Nephron (organoid): ENCODE measurements at regions not wholly inside any gene's neighbourhood (a gene's known extent, or its start where the extent isn't known, plus 50 kb on each side); places are given as distances from the start of the nearest gene placed in this dataset.

Source experiments
- H3K27ac Mint-ChIP-seq, 3 experiments: 2 replicates each; pipeline ENCODE4 v1.8.0; 2020; ENCODE audit warnings: mixed read lengths in 3 of 3, mild to moderate bottlenecking in 2 of 3, moderate library complexity in 1 of 3
- H3K27me3 Mint-ChIP-seq: 2 replicates; pipeline ENCODE4 v1.8.0; 2021; ENCODE audit warnings: low read depth, mild to moderate bottlenecking, moderate library complexity, mixed read lengths
- H3K36me3 Mint-ChIP-seq: 2 replicates; pipeline ENCODE4 v1.8.0; 2020; ENCODE audit warnings: low read depth, mixed read lengths
- H3K4me1 Mint-ChIP-seq: 2 replicates; pipeline ENCODE4 v1.8.0; 2020; ENCODE audit warnings: mixed read lengths
- H3K4me3 Mint-ChIP-seq, 3 experiments: 2 replicates each; pipeline ENCODE4 v1.8.0; 2020; ENCODE audit warnings: mild to moderate bottlenecking in 3 of 3, mixed read lengths in 3 of 3, moderate library complexity in 2 of 3
- H3K9me3 Mint-ChIP-seq: 2 replicates; pipeline ENCODE4 v1.8.0; 2020; ENCODE audit warnings: mixed read lengths
- TF ChIP-seq, protein P1 (sequence below), 3 experiments: fragments of 200-600 bp; sonication (generic); IDR thresholded peaks; one replicate each; pipeline ENCODE4 v1.5.0; 2021; ENCODE audit warnings: antibody characterized with exemption in 3 of 3; ENCODE audit not compliant: unreplicated experiment in 3 of 3

DNA sequence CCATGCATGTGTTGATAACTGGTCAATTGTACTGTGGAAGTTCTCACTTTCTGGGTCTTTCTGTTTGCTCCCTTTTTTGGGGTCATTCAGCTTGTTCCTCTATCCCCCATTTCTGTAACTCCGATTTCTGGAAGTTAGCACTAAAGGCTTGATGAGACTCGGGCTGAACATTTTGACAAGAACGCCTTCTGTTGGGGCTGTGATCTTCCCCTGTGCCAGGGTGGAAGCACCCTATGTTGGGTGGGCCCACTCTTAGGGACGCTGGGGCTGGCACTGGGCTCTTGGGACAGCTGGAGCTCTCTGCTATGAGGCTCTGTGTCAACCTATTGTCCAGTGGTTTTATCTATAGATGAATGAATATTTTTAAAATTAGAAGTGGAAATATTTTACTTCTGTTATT is 60.1 kb upstream of the FRMD1 start:
- TF ChIP-seq, protein P1, sequence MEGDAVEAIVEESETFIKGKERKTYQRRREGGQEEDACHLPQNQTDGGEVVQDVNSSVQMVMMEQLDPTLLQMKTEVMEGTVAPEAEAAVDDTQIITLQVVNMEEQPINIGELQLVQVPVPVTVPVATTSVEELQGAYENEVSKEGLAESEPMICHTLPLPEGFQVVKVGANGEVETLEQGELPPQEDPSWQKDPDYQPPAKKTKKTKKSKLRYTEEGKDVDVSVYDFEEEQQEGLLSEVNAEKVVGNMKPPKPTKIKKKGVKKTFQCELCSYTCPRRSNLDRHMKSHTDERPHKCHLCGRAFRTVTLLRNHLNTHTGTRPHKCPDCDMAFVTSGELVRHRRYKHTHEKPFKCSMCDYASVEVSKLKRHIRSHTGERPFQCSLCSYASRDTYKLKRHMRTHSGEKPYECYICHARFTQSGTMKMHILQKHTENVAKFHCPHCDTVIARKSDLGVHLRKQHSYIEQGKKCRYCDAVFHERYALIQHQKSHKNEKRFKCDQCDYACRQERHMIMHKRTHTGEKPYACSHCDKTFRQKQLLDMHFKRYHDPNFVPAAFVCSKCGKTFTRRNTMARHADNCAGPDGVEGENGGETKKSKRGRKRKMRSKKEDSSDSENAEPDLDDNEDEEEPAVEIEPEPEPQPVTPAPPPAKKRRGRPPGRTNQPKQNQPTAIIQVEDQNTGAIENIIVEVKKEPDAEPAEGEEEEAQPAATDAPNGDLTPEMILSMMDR (IDR thresholded peaks at IDR 0.05; ENCODE audit: unreplicated experiment in 3 of 3) = no peak
- peaks cover 3% of the 10 kb centered on the region for H3K9me3 Mint-ChIP-seq

DNA sequence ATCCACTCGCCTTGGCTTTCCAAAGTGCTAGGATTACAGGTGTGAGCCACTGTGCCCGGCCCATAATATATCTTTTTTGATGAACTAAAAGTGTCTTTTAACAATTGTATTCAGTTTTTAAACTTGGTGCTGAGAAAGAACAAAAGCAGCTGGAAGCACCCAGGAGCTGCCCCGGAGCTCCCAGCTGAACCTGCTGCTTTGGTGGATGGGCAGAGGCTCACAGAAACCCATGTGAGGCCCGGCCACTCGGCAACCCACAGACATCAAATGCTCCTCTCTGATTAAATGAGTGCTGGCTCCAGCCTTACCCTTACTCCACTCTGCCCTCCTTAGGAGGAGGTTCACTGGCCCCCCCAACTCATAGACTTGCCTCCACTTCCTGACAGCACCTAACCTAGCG is 59.4 kb upstream of the FRMD1 start:
- H3K9me3 Mint-ChIP-seq = no peaks in the 10 kb centered on the region
- H3K36me3 Mint-ChIP-seq = no peaks in the 10 kb centered on the region
- TF ChIP-seq, protein P1 (IDR thresholded peaks at IDR 0.05; ENCODE audit: unreplicated experiment in 3 of 3) = no peak
- no peak overlapping the region for H3K4me3 Mint-ChIP-seq
- peaks cover 12% of the 10 kb centered on the region for H3K27me3 Mint-ChIP-seq
- no peak overlapping the region for H3K27ac Mint-ChIP-seq
- H3K4me1 Mint-ChIP-seq = peaks cover 9% of the 10 kb centered on the region

More for the DNA sequence above, 60.1 kb upstream of the FRMD1 start:
- no peaks in the 10 kb centered on the region for H3K36me3 Mint-ChIP-seq
- H3K4me3 Mint-ChIP-seq = no peak overlapping the region
- H3K27me3 Mint-ChIP-seq = peaks cover 9% of the 10 kb centered on the region
- peaks cover 4% of the 10 kb centered on the region for H3K4me1 Mint-ChIP-seq
- no peak overlapping the region for H3K27ac Mint-ChIP-seq

DNA sequence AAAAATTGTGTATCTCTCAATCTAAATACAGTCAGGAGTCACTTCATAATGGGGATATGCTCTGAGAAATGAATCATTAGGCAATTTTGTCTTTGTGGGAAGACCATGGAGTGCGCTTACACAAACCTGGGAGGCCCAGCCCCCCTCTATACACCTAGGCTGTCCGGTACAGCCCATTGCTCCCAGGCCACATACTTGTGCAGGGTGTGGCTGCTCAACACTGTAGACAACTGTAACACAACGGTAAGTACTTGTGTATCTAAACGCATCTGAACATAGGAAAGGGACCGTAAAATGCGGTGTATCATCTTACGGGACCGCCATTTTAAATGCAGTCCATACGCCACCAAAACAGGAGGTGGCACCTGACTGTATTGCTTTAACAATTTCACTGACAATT is 58.0 kb upstream of the FRMD1 start:
- Mint-ChIP-seq H3K36me3 (no peaks in the 10 kb centered on the region), H3K27me3 (peaks cover 19% of the 10 kb centered on the region), H3K27ac (no peak overlapping the region), H3K9me3 (no peaks in the 10 kb centered on the region), H3K4me3 (no peak overlapping the region), H3K4me1 (peaks cover 23% of the 10 kb centered on the region)
- TF ChIP-seq, protein P1 (IDR thresholded peaks at IDR 0.05; ENCODE audit: unreplicated experiment in 3 of 3) = no peak

DNA sequence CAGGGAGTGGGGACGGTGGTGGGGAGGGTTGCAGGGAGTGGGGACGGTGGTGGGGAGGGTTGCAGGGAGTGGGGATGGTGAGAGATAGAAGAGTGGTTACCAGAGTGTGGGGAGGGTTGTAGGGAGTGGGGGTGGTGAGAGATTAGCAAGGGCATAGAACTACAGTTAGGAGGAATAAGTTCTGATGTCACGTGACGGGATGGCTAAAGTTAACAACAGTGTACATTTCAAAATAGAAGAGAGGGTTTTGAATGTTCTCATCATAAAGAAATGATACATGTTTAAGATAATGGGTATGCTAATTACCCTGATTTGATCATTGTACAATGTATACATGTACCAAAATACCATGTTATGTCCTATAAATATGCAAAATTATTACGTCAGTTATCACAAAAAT is 57.6 kb upstream of the FRMD1 start:
- H3K27me3 Mint-ChIP-seq = peaks cover 19% of the 10 kb centered on the region
- H3K27ac Mint-ChIP-seq = no peak overlapping the region
- H3K36me3 Mint-ChIP-seq = no peaks in the 10 kb centered on the region
- TF ChIP-seq, protein P1 (IDR thresholded peaks at IDR 0.05; ENCODE audit: unreplicated experiment in 3 of 3) = no peak
- H3K4me1 Mint-ChIP-seq = peaks cover 27% of the 10 kb centered on the region
- H3K9me3 Mint-ChIP-seq = no peaks in the 10 kb centered on the region
- H3K4me3 Mint-ChIP-seq = no peak overlapping the region

DNA sequence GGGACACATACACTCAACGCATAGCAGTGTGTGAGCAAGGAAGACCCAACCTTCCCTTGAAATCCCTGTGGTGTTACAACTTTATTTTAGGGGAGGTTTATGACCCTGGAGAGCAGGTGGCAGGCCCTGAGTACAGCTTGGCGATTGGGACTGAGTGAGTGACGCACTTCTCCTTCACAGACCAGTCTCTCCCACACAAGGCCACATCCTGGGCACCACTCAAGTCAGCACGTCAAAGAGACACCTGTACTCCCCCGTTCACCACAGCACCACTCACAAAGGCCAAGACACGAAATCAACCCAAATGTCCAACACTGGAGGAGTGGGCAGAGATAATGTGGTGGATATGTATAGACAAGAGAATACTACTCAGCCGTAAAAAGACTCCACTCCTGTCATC is 57.0 kb upstream of the FRMD1 start:
- H3K27me3 Mint-ChIP-seq = peaks cover 24% of the 10 kb centered on the region
- H3K9me3 Mint-ChIP-seq = no peaks in the 10 kb centered on the region
- H3K27ac Mint-ChIP-seq = no peak overlapping the region
- peaks cover 33% of the 10 kb centered on the region for H3K4me1 Mint-ChIP-seq
- no peaks in the 10 kb centered on the region for H3K36me3 Mint-ChIP-seq
- no peak overlapping the region for H3K4me3 Mint-ChIP-seq
- TF ChIP-seq, protein P1 (IDR thresholded peaks at IDR 0.05; ENCODE audit: unreplicated experiment in 3 of 3) = no peak

DNA sequence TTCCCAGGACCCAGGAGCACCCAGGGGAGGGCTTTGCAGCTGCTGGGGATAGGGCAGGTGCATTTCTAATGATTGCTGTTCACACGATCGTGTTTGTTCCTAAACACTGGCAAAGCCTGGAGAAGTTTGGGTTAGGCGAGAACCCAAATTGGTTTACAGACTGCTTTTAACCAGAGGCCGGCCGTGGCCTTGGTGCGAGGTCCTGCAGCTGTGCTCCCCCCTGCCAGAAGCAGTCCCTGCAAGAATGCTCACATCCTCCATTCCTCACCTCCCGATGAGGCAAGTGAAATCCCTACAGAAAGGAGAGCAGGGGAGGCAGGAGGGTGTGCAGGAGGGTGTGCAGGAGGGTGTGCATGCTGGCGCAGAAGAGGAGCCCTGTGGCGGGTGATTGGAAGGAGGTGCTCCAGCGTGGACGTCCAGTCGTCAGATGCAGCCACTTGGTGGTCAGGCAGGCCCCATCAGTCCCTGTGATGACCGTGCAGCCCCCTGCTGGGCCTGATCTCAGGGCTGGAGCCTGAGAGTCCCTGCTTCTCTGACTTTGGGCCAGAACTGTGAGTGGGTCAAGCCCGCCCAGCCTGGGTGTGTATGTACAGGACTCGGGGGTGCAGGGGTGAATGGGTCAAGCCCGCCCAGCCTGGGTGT is 55.7 kb upstream of the FRMD1 start:
- H3K36me3 Mint-ChIP-seq = no peaks in the 10 kb centered on the region
- no peak overlapping the region for H3K27ac Mint-ChIP-seq
- peaks cover 27% of the 10 kb centered on the region for H3K27me3 Mint-ChIP-seq
- no peaks in the 10 kb centered on the region for H3K9me3 Mint-ChIP-seq
- TF ChIP-seq, protein P1 (IDR thresholded peaks at IDR 0.05; ENCODE audit: unreplicated experiment in 3 of 3) = no peak
- H3K4me1 Mint-ChIP-seq = peaks cover 33% of the 10 kb centered on the region
- H3K4me3 Mint-ChIP-seq = no peak overlapping the region
